Left lobe of liver (tissue), 2 donors: ENCODE measurements at regions not wholly inside any gene's neighbourhood (a gene's known extent, or its start where the extent isn't known, plus 50 kb on each side); places are given as distances from the start of the nearest gene placed in this dataset.
"Not testable (repeated sequence)": the region's sequence is repeated elsewhere in the genome, so short reads cannot be mapped to it uniquely, and the experiment has no call there.

ENCODE experiments used
- ATAC-seq: fragments of 200-7000 bp; cut with Tn5 transposase; one replicate; pipeline ENCODE4 v1.9.1; 2020; ENCODE audit warnings: mild to moderate bottlenecking, moderate library complexity
- DNase-seq: peaks from one replicate; pipeline ENCODE4 v3.0.0-alpha.2; 2020; ENCODE audit warnings: low spot score
- donor health status: DM: no; HTN: no; CAD: no; lungs with moderate emphysema.
- donor health status: DM: no; HTN: yes; CAD: no.

GRCh38 chr7:19958309-19958896 is 185.0 kb upstream of the TMEM196 start:
- peak; percentile 84 for ATAC-seq

GRCh38 chr7:19957664-19958063 is 184.2 kb upstream of the TMEM196 start:
- no peak for DNase-seq
- no peak for ATAC-seq

More at GRCh38 chr7:19958309-19958896, 185.0 kb upstream of the TMEM196 start:
- no peak for DNase-seq

GRCh38 chr7:19954166-19954565 is 180.7 kb upstream of the TMEM196 start:
- not testable (repeated sequence) for ATAC-seq, DNase-seq

- not testable (repeated sequence) for ATAC-seq, DNase-seq
Observed at GRCh38 chr7:19953411-19953810, 180.0 kb upstream of the TMEM196 start.

- no peak for ATAC-seq
- DNase-seq, result no peak
Observed at GRCh38 chr7:19948160-19948559, 174.7 kb upstream of the TMEM196 start.

- no peak for ATAC-seq
- DNase-seq, result no peak
Observed at GRCh38 chr7:19944363-19945120, 171.1 kb upstream of the TMEM196 start.

GRCh38 chr7:19939746-19940145 is 166.3 kb upstream of the TMEM196 start:
- no peak for ATAC-seq
- no peak for DNase-seq

GRCh38 chr7:19932549-19933249 is 159.3 kb upstream of the TMEM196 start:
- ATAC-seq (no peak), DNase-seq (no peak)

- DNase-seq, result no peak
Observed at GRCh38 chr7:19930851-19931250, 157.4 kb upstream of the TMEM196 start.

GRCh38 chr7:19930051-19930450 is 156.6 kb upstream of the TMEM196 start:
- DNase-seq (no peak), ATAC-seq (no peak)

More at GRCh38 chr7:19930851-19931250, 157.4 kb upstream of the TMEM196 start:
- ATAC-seq, result no peak

GRCh38 chr7:19928247-19928646 is 154.8 kb upstream of the TMEM196 start:
- no peak for DNase-seq
- no peak for ATAC-seq

GRCh38 chr7:19920705-19921104 is 147.3 kb upstream of the TMEM196 start:
- ATAC-seq (no peak), DNase-seq (no peak)

GRCh38 chr7:19920166-19920565 is 146.7 kb upstream of the TMEM196 start:
- no peak for DNase-seq
- ATAC-seq, result no peak

GRCh38 chr7:19919261-19920095 is 146.1 kb upstream of the TMEM196 start:
- no peak for DNase-seq
- no peak for ATAC-seq

GRCh38 chr7:19916046-19916445 is 142.6 kb upstream of the TMEM196 start:
- no peak for DNase-seq
- ATAC-seq, result no peak

- ATAC-seq, result no peak
Observed at GRCh38 chr7:19915596-19915995, 142.2 kb upstream of the TMEM196 start.

GRCh38 chr7:19914866-19915265 is 141.4 kb upstream of the TMEM196 start:
- ATAC-seq (no peak), DNase-seq (no peak)

More at GRCh38 chr7:19915596-19915995, 142.2 kb upstream of the TMEM196 start:
- no peak for DNase-seq

GRCh38 chr7:19900118-19900517 is 126.7 kb upstream of the TMEM196 start:
- DNase-seq (no peak), ATAC-seq (no peak)

- no peak for DNase-seq
- ATAC-seq, result no peak
Observed at GRCh38 chr7:19899529-19899928, 126.1 kb upstream of the TMEM196 start.

- ATAC-seq, DNase-seq: not testable (repeated sequence)
Observed at GRCh38 chr7:19882893-19883292, 109.5 kb upstream of the TMEM196 start.

GRCh38 chr7:19872094-19872493 is 98.7 kb upstream of the TMEM196 start:
- DNase-seq (no peak), ATAC-seq (no peak)
